Dedifferentiated amniotic fluid mesenchymal stem cell (primary cell): ENCODE measurements at regions not wholly inside any gene's neighbourhood (a gene's known extent, or its start where the extent isn't known, plus 50 kb on each side); places are given as distances from the start of the nearest gene placed in this dataset.
"Not testable (repeated sequence)": the region's sequence is repeated elsewhere in the genome, so short reads cannot be mapped to it uniquely, and the experiment has no call there.

ENCODE experiments used
- DNase-seq: peaks from one replicate; pipeline ENCODE4 v3.0.0-alpha.2; 2016; ENCODE audit errors: extremely low spot score

DNA sequence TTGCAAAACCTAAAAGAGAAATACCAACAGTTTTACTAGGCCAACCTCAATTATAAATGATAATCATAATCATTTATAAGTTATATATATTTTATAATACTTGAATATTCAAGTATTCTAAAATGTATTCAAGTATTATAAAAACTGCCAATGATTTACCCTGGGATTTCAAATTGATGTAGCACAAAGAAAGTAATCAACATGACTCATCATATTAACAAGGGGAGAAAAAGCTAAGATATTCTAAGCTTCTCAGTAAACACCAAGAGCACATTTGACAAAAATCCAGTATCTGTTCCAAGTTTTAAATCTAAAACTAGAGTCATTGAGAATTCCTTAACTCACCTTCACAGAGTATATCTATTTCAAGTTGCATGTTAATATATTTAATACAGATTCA lies 56.1 kb downstream of the CAPZA3 start:
- no peak for DNase-seq

DNA sequence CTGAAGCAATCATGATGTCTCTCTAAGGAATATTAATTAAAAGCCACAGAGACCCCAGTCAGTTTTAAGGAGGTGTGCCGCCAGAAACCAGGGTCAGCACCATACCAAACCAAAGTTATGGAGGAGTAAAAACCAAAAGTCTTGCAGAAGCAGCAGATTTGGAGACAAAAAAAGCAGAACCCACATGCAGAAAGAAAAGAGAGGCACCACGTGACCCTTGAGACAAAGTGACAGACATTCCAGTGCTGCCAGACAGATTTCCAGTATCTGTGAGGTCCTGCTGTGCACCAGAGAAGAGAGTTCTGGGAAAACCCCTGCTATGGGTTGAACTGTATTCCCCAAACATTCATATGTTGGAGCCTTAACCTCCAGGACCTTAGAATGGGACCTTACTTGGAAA lies 59.7 kb downstream of the CAPZA3 start:
- DNase-seq, result no peak

DNA sequence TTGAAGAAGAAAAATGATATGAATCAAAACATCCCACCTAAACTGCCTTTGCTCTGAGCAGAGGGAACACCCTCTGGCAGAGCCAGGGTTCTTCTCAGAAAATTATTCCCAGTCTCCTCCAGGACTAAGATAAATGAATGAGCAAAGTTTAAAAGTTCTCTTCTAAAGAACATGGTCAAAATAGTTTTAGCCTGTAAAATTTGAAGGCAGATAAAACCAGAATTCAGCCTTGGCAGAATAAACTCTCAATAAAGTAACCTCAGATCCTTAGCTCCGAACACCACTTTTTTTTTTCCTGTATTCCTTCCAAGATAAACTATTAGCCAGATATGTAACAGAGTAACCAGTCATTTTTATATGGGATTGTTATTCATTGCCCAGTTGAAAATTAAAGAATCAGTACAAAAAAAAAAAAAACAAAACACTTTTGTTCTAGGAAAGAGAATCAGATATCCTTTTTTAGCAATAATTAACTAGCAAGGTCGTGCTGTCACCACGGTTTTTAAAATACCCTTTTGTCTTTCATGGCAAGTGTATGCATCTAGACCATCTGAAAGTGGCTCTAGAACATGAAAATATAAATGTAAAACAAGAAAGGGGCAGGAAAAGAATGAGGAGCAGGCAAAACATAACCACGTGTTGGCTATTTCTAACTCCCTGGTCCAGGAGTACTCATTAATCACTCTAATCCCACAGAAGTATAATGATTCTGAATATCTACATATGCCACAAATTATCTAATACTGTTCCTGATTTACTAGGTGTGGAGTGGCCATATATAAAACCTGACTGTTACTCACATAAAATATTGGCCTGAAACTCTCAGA lies 60.8 kb downstream of the CAPZA3 start:
- no peak for DNase-seq

DNA sequence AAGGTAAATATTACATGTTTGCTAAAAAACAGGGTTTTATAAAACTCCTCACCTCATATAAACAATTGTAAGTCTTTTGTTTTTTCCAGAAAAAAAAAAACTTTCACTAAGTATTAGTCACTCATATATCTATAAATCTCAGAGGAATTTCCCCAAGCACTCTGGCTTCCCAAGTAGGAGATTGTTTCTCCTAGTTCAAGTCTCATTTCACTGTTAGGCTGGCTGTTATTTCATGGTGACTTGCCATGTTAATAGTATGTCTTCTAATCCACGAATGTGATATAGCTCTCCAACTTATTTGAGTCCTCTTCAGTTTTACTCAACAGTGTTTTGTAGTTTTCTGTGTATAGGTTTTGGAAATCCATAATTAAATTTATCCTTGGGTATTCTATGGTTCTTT lies 61.6 kb downstream of the CAPZA3 start:
- no peak for DNase-seq

DNA sequence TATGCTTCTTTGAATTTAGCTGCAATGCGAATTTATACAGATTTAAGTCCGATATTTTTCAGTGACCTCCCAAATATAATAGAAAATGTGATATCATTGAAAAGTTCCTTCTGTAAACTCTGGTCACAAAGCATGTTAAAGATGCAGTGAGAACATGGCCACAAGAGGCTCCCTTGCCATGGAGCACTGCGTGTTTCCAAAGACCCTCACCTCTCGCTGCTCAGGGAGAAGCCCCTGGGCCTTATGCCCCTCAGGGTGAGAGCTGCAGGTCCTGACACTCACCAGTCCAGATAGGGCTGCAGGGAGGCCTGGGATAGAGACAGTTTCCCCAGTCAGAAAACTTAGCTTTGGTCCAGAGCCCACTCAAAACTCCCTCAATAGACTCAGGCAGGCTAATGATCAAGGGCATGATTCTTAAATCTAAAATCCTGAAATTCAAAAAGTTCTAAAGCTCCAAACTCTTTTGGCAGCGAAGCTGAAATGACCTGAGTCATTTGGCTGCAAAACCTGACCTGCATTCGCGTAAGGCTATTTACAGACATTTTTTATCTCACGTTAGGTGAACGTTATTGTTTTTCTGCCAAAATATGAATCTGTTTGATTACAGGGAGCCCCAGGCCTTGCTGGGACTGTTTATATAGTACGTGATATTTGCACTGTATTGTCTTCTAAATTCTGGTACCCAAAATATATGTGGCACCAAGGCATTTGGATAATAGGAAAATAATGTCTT lies 67.8 kb downstream of the CAPZA3 start:
- no peak for DNase-seq

DNA sequence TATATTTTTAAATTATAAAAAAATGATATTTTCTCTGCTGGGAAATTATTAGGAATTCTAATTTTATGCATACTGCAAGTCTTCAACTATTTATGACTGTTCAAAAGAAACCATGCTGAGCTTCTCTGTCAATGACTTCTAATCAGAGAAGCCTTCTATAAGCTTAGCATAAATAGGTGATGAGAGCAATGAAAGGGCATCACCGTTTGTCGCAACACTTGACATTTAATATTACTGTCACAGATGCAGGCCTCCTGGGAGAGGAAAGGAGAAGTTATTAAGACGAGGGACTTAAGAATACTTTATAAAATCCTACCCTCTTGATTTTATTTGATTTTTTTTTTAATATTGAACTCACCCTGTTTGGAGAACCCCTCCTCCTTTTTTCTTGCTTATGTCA lies 69.8 kb downstream of the CAPZA3 start:
- DNase-seq, result no peak

DNA sequence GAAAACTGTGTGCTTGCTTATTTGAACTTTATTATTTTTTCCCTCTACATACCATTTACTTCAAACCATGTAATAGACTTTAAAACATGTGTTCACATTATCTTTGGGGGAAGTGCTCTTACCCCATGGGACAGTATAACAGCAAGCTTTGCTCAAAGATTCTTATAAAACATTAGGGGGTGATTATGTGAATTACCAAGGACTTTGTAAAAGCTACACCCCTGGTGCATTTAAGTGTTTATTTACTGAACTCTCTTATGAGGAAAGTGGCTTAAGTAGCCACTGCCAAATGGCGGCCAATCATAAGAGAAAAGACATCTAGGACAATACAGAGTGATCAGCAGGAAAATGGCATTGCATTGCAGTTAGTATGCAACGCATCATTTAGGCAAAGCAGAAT lies 70.3 kb downstream of the CAPZA3 start:
- DNase-seq, result no peak

DNA sequence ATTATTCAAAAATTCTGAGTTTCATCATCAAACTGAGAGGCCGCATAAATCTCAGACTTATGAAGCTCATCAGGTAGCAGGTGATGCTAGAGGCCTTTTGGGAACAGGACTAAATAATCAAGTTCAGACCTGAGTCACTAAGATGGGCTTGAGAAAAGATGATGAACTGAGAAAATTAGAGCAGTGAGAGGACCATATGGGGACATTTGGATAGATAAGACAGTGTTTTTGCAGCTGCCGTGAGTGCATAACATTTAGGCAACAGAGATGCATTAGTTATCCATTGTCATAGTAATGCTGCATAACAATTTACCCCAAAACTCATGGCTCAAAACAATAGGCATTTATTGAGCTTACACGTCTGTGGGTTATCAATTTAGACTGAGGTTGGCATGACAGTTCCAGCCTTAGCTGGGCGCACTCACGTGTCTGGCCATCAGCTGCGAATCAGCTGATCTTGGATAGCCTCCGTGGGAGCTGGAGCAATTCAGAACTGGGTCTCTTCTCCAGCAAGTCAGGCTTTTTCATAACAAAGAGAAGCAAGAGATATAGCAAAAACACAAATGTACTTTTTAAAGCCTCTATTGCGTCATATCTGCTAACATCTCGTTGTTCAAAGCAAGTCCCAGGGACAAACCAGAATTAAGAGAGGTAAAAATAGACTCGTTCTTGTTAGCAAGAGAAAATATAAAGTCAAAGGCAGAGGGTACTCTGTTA lies 72.8 kb downstream of the CAPZA3 start:
- DNase-seq, result no peak

DNA sequence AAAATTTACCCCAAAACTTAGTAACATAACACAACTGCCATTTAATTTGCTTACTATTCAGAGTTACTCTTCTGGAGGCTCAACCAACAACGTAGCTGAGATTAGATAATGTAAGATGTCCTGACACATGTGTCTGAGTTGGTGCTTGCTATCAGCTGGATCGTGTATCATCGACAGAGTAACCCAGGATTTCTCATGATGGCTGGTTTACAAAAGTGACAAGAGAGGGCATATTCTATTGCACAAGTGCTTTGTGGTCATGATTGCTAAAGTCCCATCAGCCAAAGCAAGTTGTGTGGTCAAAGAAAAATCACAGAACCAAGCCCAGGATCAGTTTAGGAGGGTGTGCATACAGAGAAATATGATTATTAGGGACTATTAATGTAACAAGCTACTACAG lies 73.4 kb downstream of the CAPZA3 start:
- DNase-seq, result no peak

DNA sequence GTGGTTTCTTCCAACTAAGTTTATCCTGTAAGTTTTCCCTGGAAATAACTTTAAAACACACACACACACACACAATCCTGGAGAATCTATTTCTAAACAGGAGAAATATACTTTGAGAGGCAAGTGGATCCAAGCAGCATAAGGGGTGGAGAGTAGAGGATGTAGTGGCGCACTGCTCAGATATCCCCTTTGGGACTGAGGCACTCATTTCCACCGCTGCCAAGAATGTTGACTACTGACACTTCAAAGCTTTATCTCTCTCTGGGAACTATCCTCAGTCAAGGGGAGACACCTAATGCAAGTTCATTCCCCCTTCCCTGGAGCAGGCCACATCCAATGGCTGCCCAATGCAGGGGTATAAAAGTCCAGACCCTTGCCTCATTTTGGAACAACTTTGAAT lies 75.8 kb downstream of the CAPZA3 start:
- no peak for DNase-seq

DNA sequence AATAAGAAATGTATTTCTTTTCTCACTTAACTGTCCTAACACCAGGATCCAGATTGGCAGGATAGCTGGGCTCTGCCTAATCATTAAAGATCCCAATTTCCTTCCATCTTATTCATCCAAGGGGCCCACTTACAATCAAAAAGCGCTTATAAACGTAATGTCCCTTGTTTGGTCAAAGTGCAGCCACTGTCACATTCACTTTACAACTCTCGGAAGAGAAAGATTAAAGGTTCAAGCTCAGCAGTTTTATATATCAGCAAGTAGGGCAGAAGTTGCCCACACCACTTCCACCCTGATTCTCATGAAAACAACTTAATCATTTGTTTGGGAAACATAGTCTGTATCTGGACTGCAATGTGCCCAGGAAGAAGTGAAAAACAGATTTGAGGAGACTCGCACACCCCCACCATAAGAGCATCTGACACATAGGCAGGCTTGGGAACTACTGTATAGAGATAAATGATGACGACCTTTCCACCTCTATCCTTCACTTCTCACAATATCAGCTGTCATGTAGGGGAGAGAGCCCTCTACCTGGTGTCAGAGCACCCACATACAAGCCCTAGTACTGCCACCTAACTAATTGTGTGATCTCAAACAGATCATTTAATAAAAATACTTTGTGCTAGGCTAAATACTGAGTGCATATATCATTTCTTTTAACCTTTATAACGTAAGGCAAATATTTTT lies 80.8 kb downstream of the CAPZA3 start:
- DNase-seq, result no peak

DNA sequence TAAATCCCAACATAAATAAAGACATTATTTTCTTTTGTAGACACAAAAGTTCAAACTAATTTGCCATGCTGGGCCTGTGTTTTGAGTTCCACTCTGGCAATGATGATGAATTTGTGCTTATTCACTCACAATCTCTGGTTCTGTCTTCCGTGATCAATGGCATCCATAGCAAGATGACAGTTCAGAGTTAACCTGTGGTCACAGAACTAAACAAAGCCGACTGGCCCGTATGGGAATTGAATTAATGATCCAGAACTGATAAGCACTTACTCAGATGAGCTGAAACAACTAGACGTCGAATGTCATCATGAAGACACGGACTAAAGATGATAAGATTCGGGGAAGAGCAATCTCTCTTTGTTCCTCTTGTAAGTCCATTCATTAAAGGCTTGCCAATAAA lies 81.6 kb downstream of the CAPZA3 start:
- no peak for DNase-seq

DNA sequence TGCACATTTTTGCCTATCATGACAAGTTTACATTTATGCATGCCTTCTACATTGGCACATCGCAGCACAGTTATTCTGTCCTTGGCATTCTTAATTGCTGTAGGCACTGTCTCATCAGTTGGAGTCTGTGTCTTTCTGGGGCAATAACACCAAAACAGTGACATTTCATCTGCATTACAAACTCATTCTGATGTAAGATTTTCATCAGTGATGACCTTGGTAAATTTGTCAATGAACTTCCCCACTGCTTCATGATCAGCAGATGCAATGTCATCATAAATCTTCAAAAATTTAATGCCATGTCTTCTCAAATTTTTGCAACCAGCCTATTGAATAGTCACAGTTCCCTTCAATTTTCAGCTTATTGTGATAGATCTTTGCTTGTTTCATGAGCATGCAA lies 85.5 kb downstream of the CAPZA3 start:
- no peak for DNase-seq

DNA sequence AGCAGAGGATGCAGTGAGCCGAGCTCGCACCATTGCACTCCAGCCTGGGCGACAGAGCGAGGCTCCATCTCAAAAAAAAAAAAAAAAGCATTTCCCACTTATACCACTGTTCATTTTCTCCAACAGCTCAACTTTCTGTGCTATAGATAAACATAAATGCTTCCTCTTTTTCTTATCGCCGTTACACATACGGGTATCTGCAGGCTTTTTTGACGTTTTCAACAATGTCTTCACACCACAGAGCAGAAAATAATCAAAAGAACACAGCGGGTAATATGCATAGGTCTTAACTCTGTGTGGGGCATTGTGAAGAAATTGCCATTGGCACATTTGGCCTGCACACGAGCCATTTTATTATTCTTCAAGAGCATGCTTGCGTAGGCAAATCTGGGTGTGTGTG lies 86.4 kb downstream of the CAPZA3 start:
- no peak for DNase-seq

DNA sequence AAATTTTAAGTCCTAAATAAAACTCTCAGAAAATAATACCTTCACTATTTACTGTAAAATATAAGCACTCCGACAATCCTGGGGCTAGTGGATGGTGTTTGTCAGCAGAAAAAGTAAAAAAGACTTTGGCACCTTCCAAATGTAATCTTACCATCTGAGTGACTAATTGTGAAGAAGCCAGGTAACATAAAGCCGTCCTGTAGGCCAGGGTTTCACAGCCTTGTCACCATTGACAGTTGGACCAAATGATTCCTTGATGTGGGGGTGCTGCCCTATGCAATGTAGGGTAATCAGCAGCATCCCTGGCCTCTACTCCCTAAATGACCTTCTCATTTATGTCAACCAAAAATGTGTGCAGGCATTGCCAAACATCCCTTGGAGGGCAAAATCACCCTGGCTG lies 87.2 kb downstream of the CAPZA3 start:
- no peak for DNase-seq

DNA sequence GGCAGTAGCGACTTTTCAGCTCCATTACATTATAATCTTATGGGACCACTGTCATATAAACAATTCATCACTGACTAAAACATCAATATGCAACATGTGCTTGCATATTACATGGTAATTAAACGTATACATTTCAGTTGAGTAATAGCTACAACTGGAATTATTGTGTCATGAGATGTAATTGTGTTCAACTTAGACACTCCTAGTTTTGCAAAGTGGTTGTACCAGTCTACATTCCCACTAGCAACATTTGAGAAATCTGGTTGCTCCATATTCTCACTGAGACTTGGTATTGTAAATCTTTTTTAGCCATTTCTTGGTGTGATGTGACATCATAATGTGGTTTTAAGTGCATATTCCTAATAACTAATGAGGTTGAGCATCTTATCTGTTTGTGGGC lies 90.0 kb downstream of the CAPZA3 start:
- DNase-seq, result no peak

DNA sequence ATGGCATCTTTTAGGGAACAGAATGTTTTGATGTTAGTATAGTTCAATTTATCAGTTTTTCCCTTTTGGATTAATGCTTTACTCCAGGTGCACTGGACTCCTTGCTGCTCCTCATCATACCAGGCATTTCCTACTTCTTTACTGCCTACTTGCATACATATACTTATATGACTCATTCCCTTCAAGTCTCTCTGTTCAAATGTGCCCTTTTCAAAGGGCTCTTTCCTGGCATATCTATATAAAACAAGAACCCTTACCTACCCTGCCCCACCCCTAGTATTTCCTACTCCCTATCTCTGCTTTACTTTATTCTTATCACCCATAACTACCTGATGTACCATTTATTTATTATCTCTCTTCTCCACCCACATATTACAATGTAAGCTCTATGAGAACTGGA lies 90.6 kb downstream of the CAPZA3 start:
- no peak for DNase-seq

DNA sequence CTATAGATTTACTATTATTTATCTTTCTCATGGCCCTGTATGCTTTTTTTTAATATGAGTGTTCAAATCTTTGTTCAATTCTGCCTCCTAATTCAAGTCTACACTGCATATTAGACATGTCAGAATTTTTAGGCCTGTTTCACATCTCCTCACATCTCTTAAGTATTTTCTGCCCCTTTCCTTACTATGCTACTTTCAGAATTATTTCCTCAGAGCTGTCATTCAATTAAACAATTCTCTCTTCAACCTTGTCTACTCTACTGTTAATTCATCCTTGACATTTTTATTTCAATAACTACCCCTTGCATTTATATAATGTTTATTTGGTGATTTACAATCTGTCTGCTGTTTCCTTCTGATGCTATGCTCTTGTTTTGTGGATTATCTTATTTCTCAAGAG lies 91.1 kb downstream of the CAPZA3 start:
- DNase-seq, result no peak

DNA sequence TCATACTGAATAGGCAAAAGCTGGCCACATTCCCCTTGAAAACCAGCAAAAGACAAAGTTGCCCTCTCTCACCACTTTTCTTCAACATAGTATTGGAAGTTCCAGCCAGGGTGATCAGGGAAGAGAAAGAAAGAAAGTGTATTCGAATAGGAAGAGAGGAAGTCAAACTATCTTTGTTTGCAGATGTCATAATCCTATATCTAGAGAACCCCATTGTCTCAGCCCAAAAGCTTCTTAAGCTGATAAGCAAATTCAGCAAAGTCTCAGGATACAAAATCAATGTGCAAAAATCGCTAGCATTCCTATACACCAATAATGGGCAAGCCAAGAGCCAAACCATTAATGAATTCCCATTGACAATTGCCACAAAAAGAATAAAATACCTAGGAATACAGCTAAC lies 95.0 kb downstream of the CAPZA3 start:
- not testable (repeated sequence) for DNase-seq

DNA sequence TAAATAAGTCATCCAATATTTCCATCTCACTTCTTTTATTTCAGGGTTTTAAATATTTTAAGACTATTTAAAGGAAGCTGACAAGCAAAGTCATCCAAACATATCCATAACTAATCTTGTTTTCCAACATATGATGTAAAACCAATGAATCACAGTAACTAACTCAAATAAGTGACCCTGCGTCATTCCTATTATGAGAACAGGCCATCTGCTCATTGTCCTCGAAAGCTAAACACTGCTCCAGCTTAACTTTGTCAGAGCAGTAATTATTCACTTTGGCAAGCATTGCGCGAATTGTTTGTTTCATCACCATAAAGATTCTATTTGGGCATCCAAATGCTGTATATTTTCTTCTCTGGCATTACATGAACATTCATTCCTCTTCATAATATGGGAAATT lies 99.1 kb downstream of the CAPZA3 start:
- DNase-seq, result peak; percentile 39

DNA sequence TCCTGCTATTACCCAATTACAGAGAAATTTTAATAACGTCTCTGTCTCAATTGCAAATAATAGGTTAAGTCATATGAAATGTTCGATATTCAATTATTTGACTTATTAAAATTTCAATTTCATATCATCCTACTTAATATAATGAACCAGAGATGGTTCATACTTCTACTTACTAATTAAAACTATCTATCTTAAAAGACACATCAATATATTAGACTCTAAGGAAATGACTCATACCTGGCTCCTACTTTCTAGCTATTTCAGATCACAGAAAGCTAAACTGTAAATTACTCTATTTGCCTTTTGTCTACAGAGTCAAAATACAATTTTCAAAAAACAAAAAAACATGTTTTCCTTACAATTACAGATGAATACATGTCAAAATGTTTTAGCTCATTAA lies 99.6 kb downstream of the CAPZA3 start:
- DNase-seq, result no peak

DNA sequence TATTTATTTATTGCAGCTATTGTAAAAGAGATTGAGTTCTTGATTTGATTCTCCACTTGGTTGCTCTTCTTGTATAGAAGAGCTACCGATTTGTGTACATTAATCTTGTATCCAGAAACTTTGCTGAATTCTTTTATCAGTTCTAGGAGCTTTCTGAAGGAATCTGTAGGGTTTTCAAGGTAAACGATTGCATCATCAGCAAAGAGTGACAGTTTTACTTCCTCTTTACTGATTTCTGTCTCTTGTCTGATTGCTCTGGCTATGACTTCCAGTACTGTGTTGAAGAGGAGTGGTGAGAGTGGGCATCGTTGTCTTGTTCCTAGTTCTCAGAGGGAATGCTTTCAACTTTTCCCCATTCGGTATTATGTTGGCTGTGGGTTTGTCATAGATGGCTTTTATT lies 103.1 kb downstream of the CAPZA3 start:
- DNase-seq, result not testable (repeated sequence)
